ENCODE measurements at regions not wholly inside any gene's neighbourhood (a gene's known extent, or its start where the extent isn't known, plus 50 kb on each side); places are given as distances from the start of the nearest gene placed in this dataset.

- DNase-seq (ENCODE audit: extremely low read depth in 1 of 4, low spot score in 3 of 4) = no peak
- Histone ChIP-seq H2AFZ (ENCODE audit: low read depth, low read length) (no peak overlapping the region), H4K20me1 (replicated peaks; ENCODE audit: control insufficient read depth, insufficient read depth, low read length) (no peaks in the 10 kb centered on the region), H3K36me3 (ENCODE audit: control insufficient read depth, insufficient read depth, low read length) (no peaks in the 10 kb centered on the region), H3K27ac (ENCODE audit: extremely low read depth, low read depth, low read length) (no peak overlapping the region), H3K4me3 (no peak overlapping the region), H3K79me2 (ENCODE audit: control insufficient read depth, insufficient read depth, low read length) (no peaks in the 10 kb centered on the region), H3K27me3 (ENCODE audit: control insufficient read depth in 2 of 2, insufficient read depth in 2 of 2, low read length in 2 of 2) (no peaks in the 10 kb centered on the region), H3K4me2 (ENCODE audit: insufficient read depth, low read length) (no peak overlapping the region), H3K9ac (ENCODE audit: insufficient read depth in 1 of 2, low read depth in 2 of 2, low read length in 2 of 2) (no peak overlapping the region), H3K9me3 (replicated peaks; ENCODE audit: control insufficient read depth, insufficient read depth, low read depth, low read length) (no peaks in the 10 kb centered on the region), H3K4me1 (replicated peaks in 1 of 2; ENCODE audit: control insufficient read depth in 2 of 2, insufficient read depth in 2 of 2, low read length in 2 of 2) (no peaks in the 10 kb centered on the region), H3K9me1 (ENCODE audit: control insufficient read depth, insufficient read depth, low read length) (no peaks in the 10 kb centered on the region)
- no peak for ATAC-seq
- CTCF ChIA-PET (ENCODE audit: low intra/inter-chr PET ratio) = no interaction called here
- intact Hi-C loops (cut with micrococcal nuclease) = no loop called here
- in situ Hi-C loops (cut with MboI) = no loop called here
- POLR2A ChIA-PET = no interaction called here
- no TSS peak for BruUV-seq (replicated peaks)
- WGBS (ENCODE audit: insufficient coverage, low coverage, missing lambda C conversion rate) = 0% methylated on average over 1 of the region's 1 CpG
- TF ChIP-seq ZNF408 (CRISPR knock-in tag; IDR thresholded peaks at IDR 0.05; ENCODE audit: low read depth) (no peak), KDM4B (IDR thresholded peaks at IDR 0.05; ENCODE audit: borderline replicate concordance in 2 of 2, low read depth in 1 of 2) (no peak), HIVEP1 (CRISPR knock-in tag; IDR thresholded peaks at IDR 0.05) (no peak), U2AF2 (optimal IDR thresholded peaks at IDR 0.05; ENCODE audit: low read depth, low read length) (no peak), KLF13 (tag; IDR thresholded peaks at IDR 0.05; ENCODE audit: borderline replicate concordance, low read depth) (no peak), SMARCA5 (IDR thresholded peaks at IDR 0.05) (no peak), ZNF3 (CRISPR knock-in tag; IDR thresholded peaks at IDR 0.05) (no peak), CEBPB (tag; IDR thresholded peaks at IDR 0.05) (no peak), RBM25 (IDR thresholded peaks at IDR 0.05; ENCODE audit: low read depth, low read length, severe bottlenecking) (no peak), NELFE (IDR thresholded peaks at IDR 0.05; ENCODE audit: insufficient read depth, insufficient read length) (no peak), KLF6 (CRISPR knock-in tag; IDR thresholded peaks at IDR 0.05; ENCODE audit: borderline replicate concordance) (no peak), TAF9B (IDR thresholded peaks at IDR 0.05; ENCODE audit: partially characterized antibody) (no peak), CBFA2T2 (conservative IDR thresholded peaks at IDR 0.05) (no peak), SIRT6 (IDR thresholded peaks at IDR 0.05; ENCODE audit: low read depth, low read length) (no peak), HOXB6 (CRISPR knock-in tag; IDR thresholded peaks at IDR 0.05; ENCODE audit: borderline replicate concordance) (no peak), DDX20 (tag; IDR thresholded peaks at IDR 0.05; ENCODE audit: low read depth) (no peak), ZNF668 (CRISPR knock-in tag; IDR thresholded peaks at IDR 0.05) (no peak), MEF2A (IDR thresholded peaks at IDR 0.05; ENCODE audit: control insufficient read depth, low read depth, low read length) (no peak)
- no peak for FAIRE-seq
Observed at GRCh38 chr12:103036581-103037214, 79.2 kb downstream of the ASCL1 start.
